HEK293T (cell line): ENCODE measurements at regions not wholly inside any gene's neighbourhood (a gene's known extent, or its start where the extent isn't known, plus 50 kb on each side); places are given as distances from the start of the nearest gene placed in this dataset.

Experiments
- CTCF ChIA-PET: fragments of 350-600 bp; formaldehyde crosslinking; extraction: SDS; loops from one replicate; lab custom pipeline; 2021; ENCODE audit warnings: antibody characterized with exemption, inconsistent platforms; lab: Yijun Ruan, JAX
- POLR2A ChIA-PET: fragments of 350-600 bp; formaldehyde crosslinking; extraction: SDS; loops from one replicate; lab custom pipeline; 2020; ENCODE audit warnings: antibody characterized with exemption, inconsistent platforms; lab: Yijun Ruan, JAX
- DNase-seq: peaks from one replicate; pipeline ENCODE4 v3.0.0; 2012; ENCODE audit warnings: mixed read lengths; ENCODE audit errors: extremely low spot score
- ARNT ChIP-seq: fragments of 450-650 bp; IDR thresholded peaks from 2 replicates; pipeline ENCODE4 v1.6.1; 2017; ENCODE audit warnings: mild to moderate bottlenecking
- BHLHE40 ChIP-seq: fragments of 450-650 bp; IDR thresholded peaks from 2 replicates; pipeline ENCODE4 v1.6.1; 2016; ENCODE audit warnings: mild to moderate bottlenecking, moderate library complexity, borderline replicate concordance
- CTBP1 ChIP-seq: fragments of 450-650 bp; IDR thresholded peaks from 2 replicates; pipeline ENCODE4 v1.6.1; 2016; ENCODE audit warnings: borderline replicate concordance
- ELF4 ChIP-seq: fragments of 450-650 bp; IDR thresholded peaks from 2 replicates; pipeline ENCODE4 v1.6.1; 2017; ENCODE audit warnings: antibody characterized with exemption
- FOXK2 ChIP-seq: fragments of 450-650 bp; IDR thresholded peaks from 2 replicates; pipeline ENCODE4 v1.6.1; 2016; ENCODE audit warnings: mild to moderate bottlenecking
- FOXM1 ChIP-seq: fragments of 450-650 bp; IDR thresholded peaks from 2 replicates; pipeline ENCODE4 v1.6.1; 2017; ENCODE audit warnings: mild to moderate bottlenecking, borderline replicate concordance
- HDGF ChIP-seq: fragments of 450-650 bp; IDR thresholded peaks from 2 replicates; pipeline ENCODE4 v1.6.1; 2017; ENCODE audit warnings: antibody characterized with exemption, borderline replicate concordance
- L3MBTL2 ChIP-seq: fragments of 450-650 bp; conservative IDR thresholded peaks from 2 replicates; pipeline ENCODE4 v1.6.1; 2016; ENCODE audit warnings: mild to moderate bottlenecking
- LEF1 ChIP-seq: fragments of 450-650 bp; IDR thresholded peaks from 2 replicates; pipeline ENCODE4 v1.6.1; 2017; ENCODE audit warnings: mild to moderate bottlenecking, borderline replicate concordance
- NFRKB ChIP-seq: fragments of 450-650 bp; IDR thresholded peaks from 2 replicates; pipeline ENCODE4 v1.6.1; 2016; ENCODE audit warnings: mild to moderate bottlenecking, moderate library complexity
- SUZ12 ChIP-seq: fragments of 450-650 bp; IDR thresholded peaks from 2 replicates; pipeline ENCODE4 v1.6.1; 2016; ENCODE audit warnings: mild to moderate bottlenecking
- TARDBP ChIP-seq: fragments of 450-650 bp; IDR thresholded peaks from 2 replicates; pipeline ENCODE4 v1.6.1; 2016
- ZNF384 ChIP-seq: fragments of 450-650 bp; IDR thresholded peaks from 2 replicates; pipeline ENCODE4 v1.6.1; 2016
- TF ChIP-seq, protein P1 (sequence below): fragments of 450-650 bp; IDR thresholded peaks from 2 replicates; pipeline ENCODE4 v1.6.1; 2016

- no peak for TF ChIP-seq SUZ12
- TF ChIP-seq L3MBTL2, result no peak
- no peak for TF ChIP-seq FOXK2
- TF ChIP-seq TARDBP, result no peak
- no peak for TF ChIP-seq CTBP1
- TF ChIP-seq ARNT, result no peak
- no peak for TF ChIP-seq FOXM1
- no peak for TF ChIP-seq NFRKB
- TF ChIP-seq, protein P1, sequence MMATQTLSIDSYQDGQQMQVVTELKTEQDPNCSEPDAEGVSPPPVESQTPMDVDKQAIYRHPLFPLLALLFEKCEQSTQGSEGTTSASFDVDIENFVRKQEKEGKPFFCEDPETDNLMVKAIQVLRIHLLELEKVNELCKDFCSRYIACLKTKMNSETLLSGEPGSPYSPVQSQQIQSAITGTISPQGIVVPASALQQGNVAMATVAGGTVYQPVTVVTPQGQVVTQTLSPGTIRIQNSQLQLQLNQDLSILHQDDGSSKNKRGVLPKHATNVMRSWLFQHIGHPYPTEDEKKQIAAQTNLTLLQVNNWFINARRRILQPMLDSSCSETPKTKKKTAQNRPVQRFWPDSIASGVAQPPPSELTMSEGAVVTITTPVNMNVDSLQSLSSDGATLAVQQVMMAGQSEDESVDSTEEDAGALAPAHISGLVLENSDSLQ, result no peak
- TF ChIP-seq LEF1, result no peak
- no peak for TF ChIP-seq ELF4
- DNase-seq, result no peak
- POLR2A ChIA-PET, result no interaction called here
- CTCF ChIA-PET, result interaction anchor here (0.5 kb wide), 1 partner anchor 274 kb away, joined by 3 read pairs; no protein-coding TSS in a partner anchor
Observed at GRCh38 chr1:9482816-9483572, 56.3 kb upstream of the SLC25A33 start.

DNA sequence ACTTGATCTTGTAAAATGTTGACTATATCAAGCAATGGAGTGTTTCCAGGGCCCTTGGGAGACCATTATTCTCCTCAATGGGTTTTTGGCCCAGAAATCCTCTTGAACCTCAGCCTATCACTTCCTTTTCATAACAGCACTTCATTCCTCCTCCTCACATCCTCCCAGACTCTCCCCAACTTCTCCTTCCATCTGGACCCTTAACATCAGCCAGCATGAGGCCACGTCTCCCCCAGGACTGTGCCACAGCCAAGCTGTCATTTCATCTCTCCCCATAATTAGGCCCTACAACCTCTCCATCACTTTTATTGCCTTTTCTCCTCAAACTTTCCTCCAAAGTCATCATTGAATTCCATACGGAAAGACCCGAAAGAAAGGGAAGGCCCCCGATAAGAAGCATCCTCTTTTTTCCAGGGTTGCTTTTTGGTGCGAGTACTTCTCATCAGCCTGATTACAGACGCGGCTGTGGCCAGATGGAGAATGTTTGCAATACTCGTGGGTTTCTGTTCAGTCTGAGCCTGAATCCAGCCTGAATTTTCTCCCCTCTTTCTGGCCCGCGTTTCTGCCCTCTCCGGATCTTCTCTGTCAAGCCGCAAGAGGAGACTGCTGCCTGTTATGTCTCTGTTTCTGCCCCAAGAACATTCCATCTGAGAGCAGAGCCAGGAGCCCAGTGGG, 52.7 kb upstream of the SLC25A33 start:
- TF ChIP-seq CTBP1, result no peak
- TF ChIP-seq, protein P1, result no peak
- TF ChIP-seq ZNF384, result no peak
- no peak for TF ChIP-seq NFRKB
- no peak for TF ChIP-seq HDGF
- TF ChIP-seq FOXK2, result no peak
- no peak for TF ChIP-seq BHLHE40
- TF ChIP-seq ELF4, result no peak
- CTCF ChIA-PET, result interaction anchor here (1.0 kb wide), 1 partner anchor 220 kb away, joined by 3 read pairs; no protein-coding TSS in a partner anchor
- no peak for DNase-seq
- POLR2A ChIA-PET, result no interaction called here
